Adrenal gland (tissue), 9 donors: ENCODE measurements at regions not wholly inside any gene's neighbourhood (a gene's known extent, or its start where the extent isn't known, plus 50 kb on each side); places are given as distances from the start of the nearest gene placed in this dataset.

Source experiments
- DNase-seq, 7 donors: peaks; one replicate each; pipeline ENCODE4 v3.0.0-alpha.2; 2019 to 2020
- H3K27ac ChIP-seq, 5 donors: fragments of 200-600 bp; sonication (generic) in 4 of 5; 1 replicate in 3 of 5; 2 replicates in 2 of 5; pipeline versions ENCODE4 v1.5.1 to v1.8.0; 2016 to 2020; ENCODE audit warnings: mild to moderate bottlenecking in 1 of 5
- H3K27me3 ChIP-seq: fragments of 200-600 bp; 2 replicates; pipeline ENCODE4 v1.8.0; 2021
- H3K36me3 ChIP-seq, 2 donors: fragments of 200-600 bp; replicated peaks in 1 of 2; 1 replicate in 1 of 2; 2 replicates in 1 of 2; pipeline versions ENCODE4 v1.5.1 to v1.8.0; 2018 to 2022
- H3K4me1 ChIP-seq, 2 donors: fragments of 200-600 bp; replicated peaks in 1 of 2; 1 replicate in 1 of 2; 2 replicates in 1 of 2; pipeline versions ENCODE4 v1.5.1 to v1.8.0; 2018 to 2021
- H3K4me3 ChIP-seq, 4 donors: fragments of 200-600 bp; sonication (generic) in 3 of 4; one replicate each; pipeline ENCODE4 v1.5.1; 2016 to 2018
- H3K9me3 ChIP-seq, 3 donors: fragments of 200-600 bp; sonication (generic) in 1 of 3; replicated peaks in 1 of 3; 1 replicate in 2 of 3; 2 replicates in 1 of 3; pipeline versions ENCODE4 v1.5.1 to v1.8.0; 2016 to 2021
- CTCF ChIP-seq, 6 experiments: fragments of 450-650 bp in 4 of 6; fragments of 200-600 bp in 2 of 6; sonication (generic) in 1 of 6; IDR thresholded peaks; 1 replicate in 5 of 6; 2 replicates in 1 of 6; pipeline versions ENCODE4 v1.5.1 to v1.8.0; 2016 to 2021; ENCODE audit warnings: antibody characterized with exemption in 6 of 6, mild to moderate bottlenecking in 2 of 6, moderate library complexity in 1 of 6
- POLR2A ChIP-seq, 2 donors: fragments of 450-650 bp; IDR thresholded peaks; one replicate each; pipeline ENCODE4 v1.6.1; 2017; ENCODE audit warnings: antibody characterized with exemption in 2 of 2, mild to moderate bottlenecking in 2 of 2, moderate library complexity in 1 of 2
- WGBS, 4 donors: extraction: QIAGEN DNeasy Blood & Tissue Kit in 2 of 4; methylation state at CpG; one replicate each; pipeline versions ENCODE4 v1.1.5 to v1.1.7; 2013 to 2017; 5-methylcytosine and 5-hydroxymethylcytosine counted together
- intact Hi-C, 2 donors: fragments of 100-400 bp; cut with DNase I; formaldehyde crosslinking; loops; one replicate each; pipeline versions ENCODE4 v1.14.1 to v1.15.0; 2022 to 2023
- donor health status: healthy with polysubstance abuse.
- donor health status: Bipolar disorder and iron deficiency.
- donor health status: DM: yes; HTN: yes; CAD: no.
- donor health status: DM: no; HTN: no; CAD: no.
- donor health status: DM: no; HTN: no; CAD: no.

- no peak for TF ChIP-seq CTCF (IDR thresholded peaks at IDR 0.05)
- peak in 1 of 7 donors; percentile 30 for DNase-seq
- Histone ChIP-seq H3K36me3 (no peaks in the 10 kb centered on the region), H3K4me1 (peaks cover 0 to 5% of the 10 kb centered on the region in 2 donors), H3K27me3 (no peaks in the 10 kb centered on the region), H3K27ac (no peak overlapping the region), H3K9me3 (no peaks in the 10 kb centered on the region), H3K4me3 (no peak overlapping the region)
- 56 to 68% (median 60%) methylated on average over 13 to 21 of the region's 21 CpGs for WGBS, 4 donors
- intact Hi-C loops, result no loop called here
Measured at GRCh38 chr11:69211920-69212797, 56.4 kb downstream of the SMIM38 start.

- Histone ChIP-seq H3K4me1 (peaks cover 0 to 5% of the 10 kb centered on the region in 2 donors), H3K27me3 (no peaks in the 10 kb centered on the region), H3K36me3 (no peaks in the 10 kb centered on the region), H3K9me3 (no peaks in the 10 kb centered on the region), H3K27ac (no peak overlapping the region), H3K4me3 (no peak overlapping the region)
- DNase-seq, result peak in 1 of 7 donors; percentile 28
- no peak for TF ChIP-seq POLR2A (IDR thresholded peaks at IDR 0.05)
- TF ChIP-seq CTCF (IDR thresholded peaks at IDR 0.05), result no peak
- 85 to 100% (median 87%) methylated on average over 4 to 5 of the region's 5 CpGs for WGBS, 4 donors
- intact Hi-C loops, result no loop called here
Measured at GRCh38 chr11:69212798-69213110, 57.0 kb downstream of the SMIM38 start.

- TF ChIP-seq CTCF (IDR thresholded peaks at IDR 0.05) (no peak), POLR2A (IDR thresholded peaks at IDR 0.05) (no peak)
- Histone ChIP-seq H3K27ac (no peak overlapping the region), H3K36me3 (no peaks in the 10 kb centered on the region), H3K4me1 (peaks cover 0 to 5% of the 10 kb centered on the region in 2 donors), H3K27me3 (no peaks in the 10 kb centered on the region), H3K9me3 (no peaks in the 10 kb centered on the region), H3K4me3 (no peak overlapping the region)
- peak in 1 of 7 donors; percentile 14 for DNase-seq
- intact Hi-C loops, result no loop called here
- 86 to 93% (median 90%) methylated on average over 9 of the region's 9 CpGs for WGBS, 4 donors
Measured at GRCh38 chr11:69213316-69213715, 57.6 kb downstream of the SMIM38 start.

GRCh38 chr11:69213964-69214363 is 58.2 kb downstream of the SMIM38 start:
- no peaks in the 10 kb centered on the region for H3K27me3 ChIP-seq
- TF ChIP-seq POLR2A (IDR thresholded peaks at IDR 0.05), result no peak
- TF ChIP-seq CTCF (IDR thresholded peaks at IDR 0.05), result no peak
- WGBS, 4 donors, result 84 to 100% (median 98%) methylated on average over 1 of the region's 1 CpG
- H3K4me1 ChIP-seq, result peaks cover 0 to 5% of the 10 kb centered on the region in 2 donors
- no peaks in the 10 kb centered on the region for H3K36me3 ChIP-seq
- no peaks in the 10 kb centered on the region for H3K9me3 ChIP-seq
- intact Hi-C loops, result no loop called here
- no peak overlapping the region for H3K27ac ChIP-seq
- DNase-seq, result peak in 1 of 7 donors; percentile 11
- H3K4me3 ChIP-seq, result no peak overlapping the region
